GM12873 (cell line): ENCODE measurements at regions not wholly inside any gene's neighbourhood (a gene's known extent, or its start where the extent isn't known, plus 50 kb on each side); places are given as distances from the start of the nearest gene placed in this dataset.

Source experiments
- CTCF ChIP-seq: IDR thresholded peaks from 2 replicates; pipeline ENCODE4 v1.5.1; 2012; ENCODE audit warnings: low read depth, mild to moderate bottlenecking, moderate library complexity, low read length, control low read depth; ENCODE audit not compliant: insufficient read depth; ENCODE audit errors: missing control alignments

GRCh38 chr9:90175257-90175656 is 467.4 kb downstream of the DIRAS2 start:
- TF ChIP-seq CTCF: no peak

- no peak for TF ChIP-seq CTCF
These were observed 466.8 kb downstream of the DIRAS2 start for GRCh38 chr9:90175865-90176264.

GRCh38 chr9:90176901-90177300 is 465.7 kb downstream of the DIRAS2 start:
- TF ChIP-seq CTCF: no peak

GRCh38 chr9:90180381-90180780 is 462.2 kb downstream of the DIRAS2 start:
- TF ChIP-seq CTCF: no peak

GRCh38 chr9:90188656-90189055 is 454.0 kb downstream of the DIRAS2 start:
- no peak for TF ChIP-seq CTCF

- TF ChIP-seq CTCF: no peak
These were observed 453.3 kb downstream of the DIRAS2 start for GRCh38 chr9:90189306-90189705.

- no peak for TF ChIP-seq CTCF
These were observed 443.7 kb downstream of the DIRAS2 start for GRCh38 chr9:90198956-90199355.
